ENCODE measurements at regions not wholly inside any gene's neighbourhood (a gene's known extent, or its start where the extent isn't known, plus 50 kb on each side); places are given as distances from the start of the nearest gene placed in this dataset.

- no peak for DNase-seq (ENCODE audit: low read depth in 1 of 2, low spot score in 1 of 2)
These were observed 523.0 kb downstream of the SPRY1 start for GRCh38 chr4:123919576-123920098.

- no peak for DNase-seq (ENCODE audit: low read depth in 1 of 2, low spot score in 1 of 2)
These were observed 524.7 kb downstream of the SPRY1 start for GRCh38 chr4:123921339-123921738.

- no peak for DNase-seq (ENCODE audit: low read depth in 1 of 2, low spot score in 1 of 2)
These were observed 526.3 kb downstream of the SPRY1 start for GRCh38 chr4:123922847-123923246.

- DNase-seq (ENCODE audit: low read depth in 1 of 2, low spot score in 1 of 2): no peak
These were observed 527.9 kb downstream of the SPRY1 start for GRCh38 chr4:123924536-123924935.

- DNase-seq (ENCODE audit: low read depth in 1 of 2, low spot score in 1 of 2): no peak
These were observed 533.0 kb downstream of the SPRY1 start for GRCh38 chr4:123929565-123929964.

- no peak for DNase-seq (ENCODE audit: low read depth in 1 of 2, low spot score in 1 of 2)
These were observed 534.4 kb downstream of the SPRY1 start for GRCh38 chr4:123930996-123931395.

- DNase-seq (ENCODE audit: low read depth in 1 of 2, low spot score in 1 of 2): no peak
These were observed 537.5 kb downstream of the SPRY1 start for GRCh38 chr4:123934096-123934495.

GRCh38 chr4:123936621-123937043, 540.0 kb downstream of the SPRY1 start:
- DNase-seq (ENCODE audit: low read depth in 1 of 2, low spot score in 1 of 2): no peak

GRCh38 chr4:123937581-123937980, 541.0 kb downstream of the SPRY1 start:
- DNase-seq (ENCODE audit: low read depth in 1 of 2, low spot score in 1 of 2): no peak

GRCh38 chr4:123939621-123940020, 543.0 kb downstream of the SPRY1 start:
- no peak for DNase-seq (ENCODE audit: low read depth in 1 of 2, low spot score in 1 of 2)

GRCh38 chr4:123940604-123941003, 544.0 kb downstream of the SPRY1 start:
- no peak for DNase-seq (ENCODE audit: low read depth in 1 of 2, low spot score in 1 of 2)

- no peak for DNase-seq (ENCODE audit: low read depth in 1 of 2, low spot score in 1 of 2)
These were observed 544.7 kb downstream of the SPRY1 start for GRCh38 chr4:123941306-123941705.

GRCh38 chr4:123943976-123944375, 547.4 kb downstream of the SPRY1 start:
- DNase-seq (ENCODE audit: low read depth in 1 of 2, low spot score in 1 of 2): no peak

GRCh38 chr4:123945301-123945700, 548.7 kb downstream of the SPRY1 start:
- DNase-seq (ENCODE audit: low read depth in 1 of 2, low spot score in 1 of 2): no peak

GRCh38 chr4:123950530-123950929, 553.9 kb downstream of the SPRY1 start:
- no peak for DNase-seq (ENCODE audit: low read depth in 1 of 2, low spot score in 1 of 2)

- no peak for DNase-seq (ENCODE audit: low read depth in 1 of 2, low spot score in 1 of 2)
These were observed 556.1 kb downstream of the SPRY1 start for GRCh38 chr4:123952530-123953274.

GRCh38 chr4:123953566-123953965, 557.0 kb downstream of the SPRY1 start:
- DNase-seq (ENCODE audit: low read depth in 1 of 2, low spot score in 1 of 2): no peak

GRCh38 chr4:123954220-123954619, 557.6 kb downstream of the SPRY1 start:
- no peak for DNase-seq (ENCODE audit: low read depth in 1 of 2, low spot score in 1 of 2)

- DNase-seq (ENCODE audit: low read depth in 1 of 2, low spot score in 1 of 2): no peak
These were observed 558.7 kb downstream of the SPRY1 start for GRCh38 chr4:123955167-123955800.

GRCh38 chr4:123956204-123956603, 559.6 kb downstream of the SPRY1 start:
- no peak for DNase-seq (ENCODE audit: low read depth in 1 of 2, low spot score in 1 of 2)

GRCh38 chr4:123966990-123967769, 570.6 kb downstream of the SPRY1 start:
- DNase-seq (ENCODE audit: low read depth in 1 of 2, low spot score in 1 of 2): no peak

- DNase-seq (ENCODE audit: low read depth in 1 of 2, low spot score in 1 of 2): no peak
These were observed 575.4 kb downstream of the SPRY1 start for GRCh38 chr4:123972031-123972430.
